ENCODE measurements at regions not wholly inside any gene's neighbourhood (a gene's known extent, or its start where the extent isn't known, plus 50 kb on each side); places are given as distances from the start of the nearest gene placed in this dataset.

- no peak overlapping the region for H3K27ac ChIP-seq
- TF ChIP-seq CTCF (conservative IDR thresholded peaks at IDR 0.05): no peak
These were observed 504.9 kb downstream of the NR2F1-AS1 start for GRCh38 chr5:93076096-93076495.

- H3K27ac ChIP-seq: no peak overlapping the region
These were observed 507.5 kb downstream of the NR2F1-AS1 start for GRCh38 chr5:93073547-93073946.

GRCh38 chr5:93072831-93073459 is 508.1 kb downstream of the NR2F1-AS1 start:
- H3K27ac ChIP-seq: no peak overlapping the region
- no peak for TF ChIP-seq CTCF (conservative IDR thresholded peaks at IDR 0.05)

More at GRCh38 chr5:93073547-93073946, 507.5 kb downstream of the NR2F1-AS1 start:
- no peak for TF ChIP-seq CTCF (conservative IDR thresholded peaks at IDR 0.05)

GRCh38 chr5:93071710-93072109 is 509.3 kb downstream of the NR2F1-AS1 start:
- no peak for TF ChIP-seq CTCF (conservative IDR thresholded peaks at IDR 0.05)
- peak overlapping the region; percentile 67 for H3K27ac ChIP-seq

- no peak for TF ChIP-seq CTCF (conservative IDR thresholded peaks at IDR 0.05)
- peak overlapping the region; percentile 67 for H3K27ac ChIP-seq
These were observed 510.1 kb downstream of the NR2F1-AS1 start for GRCh38 chr5:93070938-93071337.

- H3K27ac ChIP-seq: no peak overlapping the region
- TF ChIP-seq CTCF (conservative IDR thresholded peaks at IDR 0.05): no peak
These were observed 511.7 kb downstream of the NR2F1-AS1 start for GRCh38 chr5:93069276-93069675.

GRCh38 chr5:93062548-93062947 is 518.5 kb downstream of the NR2F1-AS1 start:
- H3K27ac ChIP-seq: no peak overlapping the region
- peak; percentile 59 for TF ChIP-seq CTCF (conservative IDR thresholded peaks at IDR 0.05)
